Transverse colon (tissue), 3 donors: ENCODE measurements at regions not wholly inside any gene's neighbourhood (a gene's known extent, or its start where the extent isn't known, plus 50 kb on each side); places are given as distances from the start of the nearest gene placed in this dataset.

Experiments
- POLR2A ChIP-seq: fragments of 450-650 bp; IDR thresholded peaks from one replicate; pipeline ENCODE4 v1.6.1; 2016; ENCODE audit warnings: antibody characterized with exemption, mild to moderate bottlenecking, moderate library complexity
- TF ChIP-seq, protein P1 (sequence below), 5 experiments: fragments of 200-600 bp in 3 of 5; fragments of 450-650 bp in 2 of 5; sonication (generic) in 3 of 5; IDR thresholded peaks; 1 replicate in 2 of 5; 2 replicates in 3 of 5; pipeline ENCODE4 v1.5.1; 2016 to 2017; ENCODE audit warnings: antibody characterized with exemption in 5 of 5, inconsistent platforms in 3 of 5, mild to moderate bottlenecking in 2 of 5, moderate library complexity in 1 of 5

DNA sequence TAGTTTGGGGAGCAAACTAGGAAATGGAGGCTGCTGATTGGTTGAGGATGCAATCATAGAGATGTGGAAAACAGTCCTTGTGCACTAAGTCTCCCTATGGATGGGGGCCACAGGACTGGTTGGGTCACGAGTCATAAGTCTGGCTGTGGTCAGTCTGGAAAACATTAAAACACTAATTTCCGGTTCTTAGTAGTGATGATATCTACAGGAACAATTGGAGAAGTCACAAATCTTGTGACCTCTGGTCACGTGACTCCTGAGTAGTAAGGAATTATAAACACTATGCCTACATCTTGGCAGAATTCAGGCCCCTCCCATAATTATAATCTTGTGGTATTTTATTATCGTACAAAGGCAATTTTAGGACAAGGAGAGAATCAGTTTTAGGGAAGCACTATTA is 317.3 kb upstream of the ARPP21 start:
- TF ChIP-seq POLR2A = no peak
- TF ChIP-seq, protein P1, sequence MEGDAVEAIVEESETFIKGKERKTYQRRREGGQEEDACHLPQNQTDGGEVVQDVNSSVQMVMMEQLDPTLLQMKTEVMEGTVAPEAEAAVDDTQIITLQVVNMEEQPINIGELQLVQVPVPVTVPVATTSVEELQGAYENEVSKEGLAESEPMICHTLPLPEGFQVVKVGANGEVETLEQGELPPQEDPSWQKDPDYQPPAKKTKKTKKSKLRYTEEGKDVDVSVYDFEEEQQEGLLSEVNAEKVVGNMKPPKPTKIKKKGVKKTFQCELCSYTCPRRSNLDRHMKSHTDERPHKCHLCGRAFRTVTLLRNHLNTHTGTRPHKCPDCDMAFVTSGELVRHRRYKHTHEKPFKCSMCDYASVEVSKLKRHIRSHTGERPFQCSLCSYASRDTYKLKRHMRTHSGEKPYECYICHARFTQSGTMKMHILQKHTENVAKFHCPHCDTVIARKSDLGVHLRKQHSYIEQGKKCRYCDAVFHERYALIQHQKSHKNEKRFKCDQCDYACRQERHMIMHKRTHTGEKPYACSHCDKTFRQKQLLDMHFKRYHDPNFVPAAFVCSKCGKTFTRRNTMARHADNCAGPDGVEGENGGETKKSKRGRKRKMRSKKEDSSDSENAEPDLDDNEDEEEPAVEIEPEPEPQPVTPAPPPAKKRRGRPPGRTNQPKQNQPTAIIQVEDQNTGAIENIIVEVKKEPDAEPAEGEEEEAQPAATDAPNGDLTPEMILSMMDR (IDR thresholded peaks at IDR 0.05) = no peak
